NCI-H460 (cell line): ENCODE measurements at regions not wholly inside any gene's neighbourhood (a gene's known extent, or its start where the extent isn't known, plus 50 kb on each side); places are given as distances from the start of the nearest gene placed in this dataset.

ENCODE experiments used
- DNase-seq: peaks from one replicate; pipeline ENCODE4 v3.0.0-alpha.2; 2016; ENCODE audit warnings: low read depth; ENCODE audit errors: extremely low read depth
- small RNA-seq, 2 experiments: library from RNA; depleted of rRNA; stranded (forward); fragments of <200 nt; gene quantifications; one replicate each; pipeline ENCODE3, GENCODE V24; 2014

DNA sequence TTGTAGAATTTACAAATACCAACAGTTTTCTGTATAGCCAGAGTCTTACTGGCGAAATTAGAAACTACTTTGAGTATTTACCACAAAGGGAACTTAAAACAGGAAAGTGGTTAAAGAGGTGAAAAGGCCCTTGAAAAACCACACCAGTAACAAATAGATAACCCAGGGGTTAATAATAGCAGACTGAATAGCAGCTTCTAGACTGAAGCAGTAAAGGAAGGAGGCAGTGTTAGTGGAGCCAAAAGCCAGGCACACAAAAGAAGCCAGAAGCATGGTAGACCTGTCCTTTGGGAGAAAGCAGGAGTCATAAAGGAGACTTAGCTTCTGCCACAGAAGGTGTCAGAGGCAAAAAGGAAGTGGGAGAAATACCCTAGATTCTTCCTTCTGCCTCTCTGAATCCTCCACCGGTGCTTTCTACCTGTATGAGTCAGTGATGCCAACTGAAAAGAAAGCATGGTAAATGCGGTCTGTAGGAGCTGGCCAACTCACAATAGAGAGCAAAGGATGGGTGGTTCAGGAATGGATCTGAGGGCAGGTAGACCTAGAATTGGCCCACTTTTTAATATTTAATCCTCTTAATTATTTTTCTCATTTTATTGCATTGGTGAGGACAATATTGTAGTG is 97.3 kb downstream of the ARL6IP6 start:
- DNase-seq = no peak

DNA sequence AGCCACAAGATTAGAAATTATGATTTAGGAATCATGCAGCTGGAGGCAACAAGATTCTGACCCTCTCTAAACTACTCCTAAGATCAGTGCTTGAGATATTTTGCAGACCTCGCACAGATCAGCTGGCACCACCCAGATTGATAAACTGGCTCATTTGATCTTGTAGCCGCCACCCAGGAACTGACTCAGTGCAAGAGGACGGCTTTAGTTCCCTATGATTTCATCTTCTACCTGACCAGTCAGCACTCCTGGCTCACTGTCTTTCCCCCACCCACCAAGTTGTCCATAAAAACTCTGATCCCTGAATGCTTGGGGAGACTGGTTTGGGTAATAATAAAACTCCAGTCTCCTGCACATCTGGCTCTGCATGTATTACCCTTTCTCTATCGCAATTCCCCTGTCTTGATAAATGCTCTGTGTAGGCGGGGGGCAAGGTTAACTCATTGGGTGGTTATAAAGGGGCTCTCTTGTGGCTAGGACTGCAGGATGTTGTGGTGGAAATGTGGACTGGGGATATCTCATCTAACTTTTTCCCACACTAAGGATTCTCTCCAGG is 96.1 kb downstream of the ARL6IP6 start:
- DNase-seq = no peak

DNA sequence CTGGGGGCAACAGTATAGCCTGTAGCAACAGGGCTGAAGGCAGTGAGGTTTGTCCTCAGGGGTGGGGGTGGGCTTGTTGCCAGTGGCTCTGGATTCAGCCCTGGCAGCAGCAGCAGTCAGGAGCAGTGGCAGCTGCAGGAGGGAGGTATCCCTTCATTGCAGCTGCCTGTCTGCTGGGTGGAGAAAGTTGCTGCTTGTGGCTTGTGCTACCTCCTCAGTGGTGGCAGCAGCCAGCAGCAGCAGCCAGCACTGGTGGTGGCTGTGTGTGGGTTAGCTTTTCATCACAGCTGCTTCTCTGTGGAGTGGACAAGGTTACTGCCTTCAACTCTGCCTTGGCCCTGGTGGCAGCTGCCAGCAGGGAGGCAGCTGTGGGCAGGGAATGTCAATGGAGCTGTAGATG is 94.9 kb downstream of the ARL6IP6 start:
- DNase-seq = no peak

Small RNA genes in the stretch of these regions (small RNA-seq; reads per million reads assigned to genes)
- gene AC009969.1 = 0 reads per million in 2 experiments
- gene AC079150.2 = 0 reads per million in 2 experiments
